ENCODE measurements at regions not wholly inside any gene's neighbourhood (a gene's known extent, or its start where the extent isn't known, plus 50 kb on each side); places are given as distances from the start of the nearest gene placed in this dataset.
A peak's percentile ranks its signal among the peaks of the same experiment; 100 is the strongest.

DNA sequence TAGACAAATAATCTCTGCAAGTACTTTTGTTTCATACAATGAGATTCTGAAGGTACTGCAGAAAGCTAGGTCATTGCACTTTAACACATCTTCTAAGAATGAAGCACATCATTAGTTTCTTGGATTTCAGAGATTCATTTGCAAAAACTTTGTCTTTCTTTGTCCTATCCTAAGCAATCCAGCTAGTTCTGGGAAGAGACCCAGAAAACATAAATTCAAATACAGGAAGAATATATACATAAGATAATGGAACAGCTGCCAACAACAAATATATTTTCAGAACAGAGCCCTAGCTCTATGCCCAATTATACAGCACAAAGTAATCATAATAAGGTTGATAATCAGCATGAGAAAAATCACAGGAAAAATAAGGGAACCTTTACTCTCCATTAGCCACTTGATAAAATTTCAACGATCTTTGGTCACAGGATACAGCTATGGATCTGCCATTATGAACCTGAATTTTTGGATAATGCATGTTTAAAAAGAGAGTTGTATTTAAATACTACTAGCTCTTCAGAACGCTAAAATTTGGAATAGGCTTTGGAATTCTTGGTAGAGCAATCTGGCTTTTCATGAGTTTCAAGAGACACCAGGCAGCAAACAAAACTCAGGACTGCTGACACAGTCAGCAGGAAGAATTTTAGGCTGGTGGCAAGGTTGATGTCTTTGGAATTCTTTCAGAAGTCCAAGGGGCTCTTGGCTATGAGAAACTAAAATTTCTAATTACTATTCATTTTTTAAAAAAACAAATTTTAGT, 250.4 kb upstream of the SMIM21 start:
- no peak for DNase-seq (ENCODE audit: low read depth)

GRCh38 chr18:75660932-75661331, 233.4 kb upstream of the SMIM21 start:
- no peak for DNase-seq (ENCODE audit: low read depth)

DNA sequence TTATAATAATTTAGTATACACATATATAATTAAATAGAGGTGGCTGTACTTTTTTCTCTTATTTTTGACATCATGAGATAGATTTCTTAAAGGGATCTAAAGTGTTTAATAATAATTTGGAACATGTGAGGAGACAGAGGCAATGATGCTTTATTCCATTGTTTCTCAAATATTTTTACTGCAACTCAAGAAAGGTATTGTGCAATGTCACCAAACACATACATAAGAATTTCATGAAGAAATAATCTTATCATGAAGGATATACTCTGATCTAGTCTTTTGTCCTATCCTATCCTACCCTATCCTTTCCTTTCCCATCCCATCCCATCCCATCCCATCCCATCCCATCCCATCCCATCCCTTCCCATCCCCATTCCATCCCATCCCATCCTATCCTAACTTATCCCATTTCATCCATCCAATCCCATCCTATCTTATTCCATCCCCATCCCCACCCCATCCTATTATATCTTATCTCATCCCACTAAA, 232.1 kb upstream of the SMIM21 start:
- no peak for DNase-seq (ENCODE audit: low read depth)

DNA sequence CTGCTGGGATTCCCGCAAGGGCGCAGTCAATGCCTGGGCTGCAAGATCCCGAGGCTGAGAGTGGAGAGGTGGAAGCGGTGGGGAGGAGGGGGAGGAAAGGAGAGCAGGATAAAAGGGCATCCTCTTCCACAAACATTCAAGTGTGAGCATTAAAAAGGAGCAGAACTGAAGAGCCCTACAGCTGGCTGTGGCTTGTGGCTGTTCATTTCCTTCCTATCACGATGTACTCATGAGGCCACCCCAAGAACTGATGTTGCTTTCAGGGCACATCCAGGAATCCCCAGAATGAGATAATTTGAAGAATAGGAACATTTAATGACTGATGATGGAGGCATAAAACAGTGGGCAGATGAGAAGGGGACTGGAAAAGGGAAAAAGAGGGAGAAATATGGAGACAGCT, 230.8 kb upstream of the SMIM21 start:
- DNase-seq (ENCODE audit: low read depth), result no peak

GRCh38 chr18:75656563-75657247, 229.2 kb upstream of the SMIM21 start:
- no peak for DNase-seq (ENCODE audit: low read depth)

- peak; percentile 71 for DNase-seq (ENCODE audit: low read depth)
Observed at GRCh38 chr18:75656035-75656434, 228.5 kb upstream of the SMIM21 start.

- no peak for DNase-seq (ENCODE audit: low read depth)
Observed at GRCh38 chr18:75654851-75655751, 227.6 kb upstream of the SMIM21 start.

DNA sequence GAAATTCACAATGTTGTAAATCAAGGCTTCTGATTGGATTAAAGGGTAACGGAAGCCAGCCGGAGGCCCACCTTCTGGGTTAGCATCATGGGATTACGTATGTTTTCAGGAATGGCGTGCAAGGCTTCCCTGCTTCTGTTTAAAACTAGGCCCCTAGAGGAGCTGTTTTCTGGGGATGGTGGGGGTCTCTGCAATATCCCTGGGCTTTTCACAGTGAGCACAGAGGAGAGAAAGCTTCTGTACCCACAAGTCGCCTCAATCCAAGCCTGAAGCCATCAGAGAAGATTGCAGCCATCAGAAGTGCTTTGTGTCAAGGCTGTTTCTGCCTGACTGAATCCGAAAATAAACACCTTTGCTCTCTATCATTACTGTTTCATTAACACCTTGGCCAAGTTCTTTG, 226.9 kb upstream of the SMIM21 start:
- DNase-seq (ENCODE audit: low read depth), result no peak

DNA sequence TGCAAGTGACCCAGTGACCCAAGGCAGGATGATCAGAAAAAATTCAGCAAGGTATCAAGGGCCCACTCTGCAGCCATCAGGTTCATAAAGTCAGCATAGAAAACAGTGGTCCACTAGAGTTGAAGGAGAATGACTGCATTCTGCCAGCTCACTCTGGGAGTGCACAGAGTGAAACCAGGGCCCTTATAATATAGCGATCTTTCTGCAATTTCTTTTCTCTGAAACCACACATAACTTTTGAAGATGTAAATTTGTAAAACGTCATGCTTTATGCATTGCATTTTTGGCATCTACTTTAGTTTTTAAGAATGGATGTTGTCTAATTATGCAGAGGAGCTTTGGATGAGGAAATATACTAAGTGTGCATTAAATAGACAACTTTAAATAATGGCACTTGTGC, 225.0 kb upstream of the SMIM21 start:
- DNase-seq (ENCODE audit: low read depth), result no peak

DNA sequence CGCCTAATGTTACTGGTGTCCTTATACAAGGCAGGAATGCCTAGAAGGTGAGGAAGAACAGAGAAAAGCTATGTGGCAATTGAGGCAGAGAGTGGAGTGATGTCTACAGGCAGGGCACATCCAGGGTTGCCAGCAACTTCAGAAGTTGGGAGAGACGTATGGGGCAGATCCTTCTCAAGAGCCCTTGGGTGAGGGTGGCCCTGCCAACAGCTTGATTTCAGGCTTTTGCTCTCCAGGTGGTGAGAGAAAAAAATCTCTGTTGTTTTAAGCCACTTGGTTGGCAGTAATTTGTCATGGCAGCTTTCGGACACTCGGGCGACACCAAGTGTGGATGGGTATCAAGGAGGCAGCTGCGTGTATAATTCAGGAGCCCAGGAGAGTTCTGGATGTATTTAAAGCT, 217.4 kb upstream of the SMIM21 start:
- no peak for DNase-seq (ENCODE audit: low read depth)

GRCh38 chr18:75643083-75643482, 215.6 kb upstream of the SMIM21 start:
- no peak for DNase-seq (ENCODE audit: low read depth)

DNA sequence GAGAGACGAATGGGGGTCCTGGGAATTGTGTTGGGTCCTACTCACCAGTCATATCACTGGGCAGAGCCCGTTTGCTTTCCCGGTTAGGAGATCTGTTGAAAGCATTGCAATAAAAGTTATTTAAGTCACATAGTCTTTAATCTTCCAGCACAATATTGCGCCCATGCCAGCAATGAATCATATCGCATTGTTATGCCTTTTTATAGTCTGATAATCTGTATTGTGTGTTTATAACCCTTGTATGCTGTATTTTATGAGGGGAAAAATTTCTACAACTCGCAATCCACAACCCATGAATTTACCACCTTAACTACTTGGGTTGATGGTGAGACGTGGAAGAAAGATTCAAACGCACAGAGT, 211.9 kb upstream of the SMIM21 start:
- DNase-seq (ENCODE audit: low read depth), result no peak

DNA sequence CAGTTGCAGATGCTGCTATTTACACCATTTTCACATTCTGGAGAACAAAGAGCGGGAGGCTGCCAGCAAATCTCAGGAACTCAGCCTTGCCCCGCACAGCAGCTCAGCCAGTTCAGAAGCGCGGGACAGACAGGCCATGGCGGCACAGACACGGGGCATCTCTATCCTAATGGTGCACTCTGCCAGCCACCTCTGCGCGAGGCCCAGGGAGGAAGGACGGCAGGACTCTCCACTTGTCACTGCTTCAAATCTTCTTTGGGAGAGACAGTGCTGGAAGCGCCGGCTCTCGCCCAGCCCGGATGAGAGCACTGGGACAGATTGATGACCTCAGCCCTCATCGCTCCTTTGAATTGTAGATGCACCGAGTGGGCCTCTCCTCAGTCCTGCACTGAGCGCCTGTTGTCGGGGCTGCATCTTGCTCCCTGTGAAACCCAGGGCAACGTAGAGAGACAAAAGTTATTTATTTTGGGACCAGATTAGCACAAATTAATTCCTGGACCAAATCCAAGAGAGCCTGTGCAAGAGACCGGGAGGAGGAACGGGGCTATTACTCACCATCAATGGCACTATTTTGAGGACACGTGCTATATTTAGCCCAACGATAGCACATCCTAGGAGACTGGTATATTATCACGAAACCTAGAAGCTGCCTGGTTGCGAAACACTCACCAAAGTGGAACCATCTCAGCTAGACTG, 211.4 kb upstream of the SMIM21 start:
- DNase-seq (ENCODE audit: low read depth), result no peak

DNA sequence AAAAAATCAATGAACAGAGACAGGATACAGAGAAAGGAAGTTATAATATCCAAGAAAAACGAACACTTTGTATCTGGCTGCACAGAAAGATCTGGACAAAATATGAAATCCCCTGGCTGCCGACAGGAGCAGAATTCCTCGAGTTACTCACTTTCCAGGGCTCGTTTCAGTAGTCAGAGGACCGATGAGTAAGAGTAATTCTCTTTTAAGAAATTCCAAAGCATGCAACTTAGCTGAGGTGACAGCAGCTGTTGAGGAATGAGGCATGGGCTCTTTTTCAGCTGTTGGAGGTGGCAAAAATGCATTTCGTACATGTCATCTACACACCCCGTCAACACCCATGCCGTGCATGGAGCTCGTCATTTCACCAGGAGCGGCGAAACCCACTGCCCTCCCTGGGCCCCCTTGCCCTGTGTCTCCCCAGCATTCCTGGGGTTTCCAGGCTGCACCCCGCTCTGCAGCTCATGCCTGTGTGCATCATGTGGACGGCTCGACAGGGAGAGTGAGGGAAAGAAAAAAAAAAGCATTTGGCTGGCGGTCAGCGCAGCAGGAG, 210.8 kb upstream of the SMIM21 start:
- DNase-seq (ENCODE audit: low read depth), result no peak

DNA sequence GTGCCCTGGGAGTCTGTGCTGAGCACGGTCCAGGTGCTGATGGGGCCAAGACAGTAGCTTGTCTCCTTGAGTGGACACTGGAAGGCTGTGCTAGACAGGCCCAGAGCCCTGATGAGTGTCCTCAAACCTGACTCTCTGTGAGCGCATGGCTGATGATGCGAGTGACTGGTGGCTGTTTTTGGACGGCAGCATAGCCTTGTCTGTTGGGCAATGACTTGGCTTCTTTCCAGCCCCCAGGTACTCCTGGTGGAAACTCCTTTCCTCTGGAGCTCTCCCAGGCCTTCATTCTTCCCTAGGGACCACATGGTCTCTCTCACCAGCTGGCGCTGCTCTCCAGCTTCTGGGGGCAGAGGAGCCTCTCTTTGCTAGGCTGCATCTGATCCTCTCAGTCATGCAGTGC, 207.6 kb upstream of the SMIM21 start:
- DNase-seq (ENCODE audit: low read depth), result no peak

DNA sequence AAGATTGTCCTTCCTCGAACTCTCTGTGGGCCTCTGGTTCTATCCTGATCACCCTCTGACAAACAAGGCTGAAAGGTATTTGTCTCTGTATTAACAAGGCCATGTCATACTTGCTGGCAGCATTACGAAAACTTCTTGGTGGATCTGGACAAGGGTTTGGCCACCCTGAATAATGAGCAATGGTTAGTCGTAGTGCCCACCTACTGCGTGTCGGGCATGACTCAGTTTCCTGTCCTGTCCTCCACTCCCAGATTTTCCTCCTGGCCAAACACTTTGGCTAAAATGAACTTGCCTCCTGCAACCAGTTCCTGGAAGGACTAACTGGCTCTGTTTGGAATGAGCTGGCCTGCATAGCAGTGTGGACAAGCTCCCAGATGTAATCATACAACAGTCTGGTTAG, 198.5 kb upstream of the SMIM21 start:
- no peak for DNase-seq (ENCODE audit: low read depth)

DNA sequence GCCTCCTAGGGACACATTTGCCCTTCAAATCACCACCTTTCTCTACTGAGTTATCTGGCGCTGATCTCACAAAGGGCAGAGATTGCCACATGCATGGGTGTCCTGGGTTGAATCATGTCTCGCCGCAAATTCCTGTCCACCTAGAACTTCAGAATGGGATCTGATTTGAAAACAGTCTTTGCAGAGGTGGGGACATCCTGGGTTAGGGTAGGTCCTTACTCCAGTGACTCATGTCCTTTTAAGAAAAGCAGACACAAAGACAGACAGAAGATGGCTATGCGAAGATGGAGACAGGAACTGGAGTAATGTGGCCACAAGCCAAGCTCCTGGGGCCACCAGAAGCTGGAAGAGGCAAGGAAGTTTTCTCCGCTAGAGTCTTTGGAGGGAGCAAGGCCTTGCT, 197.4 kb upstream of the SMIM21 start:
- no peak for DNase-seq (ENCODE audit: low read depth)

DNA sequence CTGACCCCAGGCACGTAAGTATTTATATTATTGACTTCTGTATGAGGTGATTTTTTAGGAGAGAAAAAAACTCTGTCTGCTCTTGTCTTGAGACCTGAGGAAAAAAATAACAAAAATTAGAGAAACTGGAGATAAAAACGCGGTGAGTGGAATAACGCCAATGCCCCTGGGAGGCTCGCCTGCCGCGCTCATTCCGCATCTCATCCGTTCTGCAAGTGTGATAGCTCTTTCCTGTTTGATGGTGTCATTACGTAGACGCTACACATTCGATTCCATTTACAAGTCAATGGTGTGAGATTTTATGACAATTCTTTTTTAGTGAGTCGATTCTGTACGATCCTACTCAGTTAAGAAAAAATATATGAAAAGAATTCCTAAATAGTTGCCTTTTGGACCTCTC, 194.3 kb upstream of the SMIM21 start:
- no peak for DNase-seq (ENCODE audit: low read depth)

GRCh38 chr18:75618146-75618545, 190.6 kb upstream of the SMIM21 start:
- DNase-seq (ENCODE audit: low read depth), result no peak

DNA sequence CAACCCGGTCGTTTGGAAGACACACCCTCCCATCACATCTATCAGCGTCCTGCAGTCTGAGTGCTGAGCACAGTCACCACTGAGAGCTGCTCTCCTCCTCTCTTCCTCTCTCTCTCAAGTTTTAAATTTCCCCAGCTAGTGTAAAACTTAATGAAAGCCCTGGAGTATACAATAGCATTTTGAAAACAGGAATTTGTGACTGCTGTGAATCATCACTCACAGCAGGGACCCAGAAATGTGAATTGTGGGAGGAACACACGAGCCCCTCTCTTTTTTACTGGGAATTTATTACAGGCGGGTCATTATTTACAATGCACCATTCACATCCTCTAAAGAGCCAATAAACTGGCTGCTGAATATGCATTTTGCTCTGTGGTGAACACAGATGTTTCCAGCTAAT, 185.0 kb upstream of the SMIM21 start:
- no peak for DNase-seq (ENCODE audit: low read depth)

- no peak for DNase-seq (ENCODE audit: low read depth)
Observed at GRCh38 chr18:75607701-75608100, 180.2 kb upstream of the SMIM21 start.

DNA sequence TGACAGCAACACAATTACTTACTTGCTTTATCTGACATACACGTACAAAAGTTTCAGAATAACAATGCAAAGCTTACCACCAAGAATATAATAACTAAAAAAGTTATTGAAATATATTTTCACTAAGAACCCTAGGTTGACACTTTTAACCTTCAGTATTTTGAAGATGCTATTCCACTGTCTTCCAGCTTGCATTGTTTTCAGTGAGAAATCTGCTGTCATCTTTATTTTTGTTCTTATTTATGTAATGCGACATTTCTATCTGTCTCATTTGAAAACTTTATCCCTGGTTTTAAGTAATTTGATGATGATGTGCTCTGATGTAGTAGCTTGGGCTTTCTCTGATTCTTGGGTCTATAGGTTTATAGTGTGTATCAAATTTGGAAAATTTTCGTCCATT, 165.0 kb upstream of the SMIM21 start:
- peak; percentile 11 for DNase-seq (ENCODE audit: low read depth)
